Activated naive CD4-positive, alpha-beta T cell treated with anti-CD3 and anti-CD28 coated beads, Interleukin-2, amount 50 U/mL, for 16 hours (primary cell): ENCODE measurements at regions not wholly inside any gene's neighbourhood (a gene's known extent, or its start where the extent isn't known, plus 50 kb on each side); places are given as distances from the start of the nearest gene placed in this dataset.
"Not testable (repeated sequence)": the region's sequence is repeated elsewhere in the genome, so short reads cannot be mapped to it uniquely, and the experiment has no call there.

ENCODE experiments used
- DNase-seq: peaks from one replicate; pipeline ENCODE4 v3.0.0-alpha.2; 2020

- not testable (repeated sequence) for DNase-seq
These were observed 205.5 kb downstream of the POTEM start for GRCh38 chr14:19172745-19173144.

- DNase-seq = not testable (repeated sequence)
These were observed 206.0 kb downstream of the POTEM start for GRCh38 chr14:19173188-19173587.

GRCh38 chr14:19177435-19177834 lies 210.2 kb downstream of the POTEM start:
- DNase-seq = not testable (repeated sequence)

GRCh38 chr14:19180297-19180696 lies 213.1 kb downstream of the POTEM start:
- not testable (repeated sequence) for DNase-seq

GRCh38 chr14:19180881-19181280 lies 213.6 kb downstream of the POTEM start:
- not testable (repeated sequence) for DNase-seq

GRCh38 chr14:19195146-19195545 lies 227.9 kb downstream of the POTEM start:
- not testable (repeated sequence) for DNase-seq

- DNase-seq = not testable (repeated sequence)
These were observed 230.4 kb downstream of the POTEM start for GRCh38 chr14:19197488-19198234.

- not testable (repeated sequence) for DNase-seq
These were observed 231.1 kb downstream of the POTEM start for GRCh38 chr14:19198341-19198740.

GRCh38 chr14:19201394-19202052 lies 232.6 kb downstream of the POTEG start:
- not testable (repeated sequence) for DNase-seq

- DNase-seq = not testable (repeated sequence)
These were observed 232.1 kb downstream of the POTEG start for GRCh38 chr14:19202053-19202442.

GRCh38 chr14:19203250-19203972 lies 230.7 kb downstream of the POTEG start:
- DNase-seq = not testable (repeated sequence)

GRCh38 chr14:19204827-19205226 lies 229.3 kb downstream of the POTEG start:
- DNase-seq = not testable (repeated sequence)

- DNase-seq = not testable (repeated sequence)
These were observed 217.7 kb downstream of the POTEG start for GRCh38 chr14:19216480-19216879.

GRCh38 chr14:19219423-19219822 lies 214.7 kb downstream of the POTEG start:
- not testable (repeated sequence) for DNase-seq

- DNase-seq = not testable (repeated sequence)
These were observed 202.7 kb downstream of the POTEG start for GRCh38 chr14:19231421-19231820.

GRCh38 chr14:19234059-19234458 lies 200.1 kb downstream of the POTEG start:
- DNase-seq = not testable (repeated sequence)

GRCh38 chr14:19237656-19238055 lies 196.5 kb downstream of the POTEG start:
- not testable (repeated sequence) for DNase-seq

- not testable (repeated sequence) for DNase-seq
These were observed 195.6 kb downstream of the POTEG start for GRCh38 chr14:19238584-19238983.

- DNase-seq = not testable (repeated sequence)
These were observed 194.2 kb downstream of the POTEG start for GRCh38 chr14:19239981-19240380.

- not testable (repeated sequence) for DNase-seq
These were observed 193.8 kb downstream of the POTEG start for GRCh38 chr14:19240387-19240786.

GRCh38 chr14:19241451-19241850 lies 192.7 kb downstream of the POTEG start:
- DNase-seq = not testable (repeated sequence)

GRCh38 chr14:19242529-19242928 lies 191.6 kb downstream of the POTEG start:
- not testable (repeated sequence) for DNase-seq

GRCh38 chr14:19266908-19267307 lies 167.2 kb downstream of the POTEG start:
- DNase-seq = not testable (repeated sequence)
